A673 (cell line): ENCODE measurements at regions not wholly inside any gene's neighbourhood (a gene's known extent, or its start where the extent isn't known, plus 50 kb on each side); places are given as distances from the start of the nearest gene placed in this dataset.

Experiments used
- BruUV-seq: library from RNA; stranded (reverse); fragments of 400-500 nt; replicated peaks from 2 replicates; lab custom pipeline; 2021; lab: Mats Ljungman, UMichigan
- CTCF ChIA-PET: fragments of 300-600 bp; sonication (Branson Sonifier 250); formaldehyde crosslinking; loops from one replicate; lab custom pipeline; 2022; ENCODE audit warnings: antibody characterized with exemption; lab: Charles Lee
- POLR2A ChIA-PET: fragments of 300-600 bp; sonication (Branson Sonifier 250); formaldehyde crosslinking; loops from one replicate; lab custom pipeline; 2022; ENCODE audit warnings: antibody characterized with exemption; ENCODE audit not compliant: low non-redundant PET; lab: Charles Lee
- DNase-seq: peaks from one replicate; pipeline ENCODE4 v3.0.0-alpha.2; 2015; ENCODE audit warnings: low spot score
- H3K27ac ChIP-seq: fragments of 200-600 bp; sonication (generic); 2 replicates; pipeline ENCODE4 v1.5.1; 2016; ENCODE audit warnings: mixed run types, low read depth, mild to moderate bottlenecking, mixed read lengths, antibody characterized with exemption, low read length; ENCODE audit not compliant: poor library complexity, severe bottlenecking
- H3K27me3 ChIP-seq: fragments of 200-600 bp; sonication (generic); replicated peaks from 2 replicates; pipeline ENCODE4 v1.6.1; 2017; ENCODE audit warnings: mixed run types, low read depth, mild to moderate bottlenecking, mixed read lengths, antibody characterized with exemption, low read length; ENCODE audit not compliant: insufficient read depth, poor library complexity
- H3K36me3 ChIP-seq: fragments of 200-600 bp; sonication (generic); 2 replicates; pipeline ENCODE4 v1.6.1; 2016; ENCODE audit warnings: mixed run types, mild to moderate bottlenecking, mixed read lengths, antibody characterized with exemption, low read length; ENCODE audit not compliant: insufficient read depth, poor library complexity, severe bottlenecking
- H3K4me1 ChIP-seq: fragments of 200-600 bp; sonication (generic); 2 replicates; pipeline ENCODE4 v1.6.1; 2017; ENCODE audit warnings: mixed run types, mild to moderate bottlenecking, mixed read lengths, antibody characterized with exemption, low read length; ENCODE audit not compliant: insufficient read depth, poor library complexity, severe bottlenecking
- H3K4me3 ChIP-seq: fragments of 200-600 bp; sonication (generic); 2 replicates; pipeline ENCODE4 v1.5.1; 2016; ENCODE audit warnings: low read depth, mixed run types, mild to moderate bottlenecking, mixed read lengths, low read length; ENCODE audit not compliant: poor library complexity, severe bottlenecking
- H3K9me3 ChIP-seq: fragments of 200-600 bp; sonication (generic); 2 replicates; pipeline ENCODE4 v1.6.1; 2016; ENCODE audit warnings: mixed run types, low read depth, mild to moderate bottlenecking, mixed read lengths, antibody characterized with exemption, low read length; ENCODE audit not compliant: poor library complexity, severe bottlenecking
- CTCF ChIP-seq: fragments of 300-800, 200-600 bp; sonication (generic); conservative IDR thresholded peaks from 2 replicates; pipeline ENCODE4 v1.5.1; 2017; ENCODE audit warnings: low read depth, mild to moderate bottlenecking, antibody characterized with exemption, low read length, moderate library complexity, mixed read lengths
- EZH2 ChIP-seq: fragments of 200-600 bp; sonication (generic); IDR thresholded peaks from 2 replicates; pipeline ENCODE4 v1.6.1; 2017; ENCODE audit warnings: borderline replicate concordance, low read depth, mild to moderate bottlenecking, mixed read lengths, antibody characterized with exemption, low read length; ENCODE audit not compliant: poor library complexity, severe bottlenecking
- intact Hi-C: fragments of 100-400 bp; cut with micrococcal nuclease; formaldehyde crosslinking; loops from one replicate; pipeline ENCODE4 v1.10.0; 2022; ENCODE audit not compliant: unreplicated experiment

- no TSS peak for BruUV-seq
- Histone ChIP-seq H3K27me3 (no peaks in the 10 kb centered on the region), H3K9me3 (no peaks in the 10 kb centered on the region), H3K27ac (no peak overlapping the region), H3K4me1 (no peaks in the 10 kb centered on the region), H3K4me3 (no peak overlapping the region), H3K36me3 (no peaks in the 10 kb centered on the region)
- no peak for TF ChIP-seq CTCF
- no peak for TF ChIP-seq EZH2
- ChIA-PET POLR2A (no interaction called here), CTCF (no interaction called here)
- no peak for DNase-seq
- intact Hi-C loops = no loop called here
Observed at GRCh38 chr18:41162191-41162590, 792.8 kb upstream of the PIK3C3 start.

GRCh38 chr18:41155910-41156851 lies 798.9 kb upstream of the PIK3C3 start:
- Histone ChIP-seq H3K9me3 (no peaks in the 10 kb centered on the region), H3K27me3 (no peaks in the 10 kb centered on the region), H3K4me3 (no peak overlapping the region), H3K27ac (no peak overlapping the region), H3K4me1 (no peaks in the 10 kb centered on the region), H3K36me3 (no peaks in the 10 kb centered on the region)
- TF ChIP-seq EZH2 = no peak
- TF ChIP-seq CTCF = no peak
- DNase-seq = no peak
- intact Hi-C loops = no loop called here
- ChIA-PET POLR2A (no interaction called here), CTCF (no interaction called here)
- no TSS peak for BruUV-seq

- no TSS peak for BruUV-seq
- Histone ChIP-seq H3K4me3 (no peak overlapping the region), H3K4me1 (no peaks in the 10 kb centered on the region), H3K27ac (no peak overlapping the region), H3K27me3 (no peaks in the 10 kb centered on the region), H3K36me3 (no peaks in the 10 kb centered on the region), H3K9me3 (no peaks in the 10 kb centered on the region)
- ChIA-PET CTCF (no interaction called here), POLR2A (no interaction called here)
- intact Hi-C loops = no loop called here
- TF ChIP-seq CTCF (no peak), EZH2 (no peak)
- DNase-seq = no peak
Observed at GRCh38 chr18:41155025-41155424, 800.0 kb upstream of the PIK3C3 start.
